H4 (cell line): ENCODE measurements at regions not wholly inside any gene's neighbourhood (a gene's known extent, or its start where the extent isn't known, plus 50 kb on each side); places are given as distances from the start of the nearest gene placed in this dataset.

ENCODE experiments used
- DNase-seq: peaks from one replicate; pipeline ENCODE4 v3.0.0-alpha.2; 2015; ENCODE audit warnings: low spot score

DNA sequence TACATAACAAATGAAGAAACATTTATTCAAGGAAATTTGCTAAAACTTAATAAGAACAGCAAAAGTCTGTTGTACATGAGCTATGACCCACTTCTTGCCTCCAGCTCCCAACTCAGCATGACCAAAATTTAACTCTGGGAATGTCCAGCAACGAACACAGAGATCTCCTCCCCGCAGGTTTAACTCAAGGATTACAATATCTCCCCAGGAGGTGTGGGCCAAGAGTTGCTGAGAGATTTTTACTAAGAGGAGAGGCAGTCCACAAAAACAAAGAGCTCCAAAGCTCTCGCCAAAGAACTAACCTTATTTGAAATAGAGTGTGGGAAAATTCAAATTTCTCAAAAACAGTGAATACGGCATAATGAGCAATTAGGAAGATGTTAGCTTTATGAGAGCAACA lies 318.5 kb downstream of the GRB14 start:
- no peak for DNase-seq

DNA sequence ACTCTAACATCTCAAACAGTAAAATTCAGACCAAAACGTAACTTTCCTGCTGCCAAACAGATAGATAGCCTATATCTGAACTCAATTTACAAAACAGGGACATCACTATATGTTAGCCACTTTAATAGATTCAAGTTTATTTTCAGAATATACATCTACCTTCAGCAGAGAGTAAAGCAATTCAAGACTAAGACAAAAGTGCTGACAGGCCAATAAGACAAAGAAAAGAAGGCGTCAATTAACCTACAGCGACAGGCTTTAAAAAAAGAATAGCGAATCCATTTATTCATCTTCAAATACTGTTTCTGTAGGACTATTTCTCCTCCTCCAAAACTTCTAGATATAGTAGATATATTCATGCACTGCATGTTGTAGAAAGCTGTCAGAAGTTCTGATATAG lies 333.0 kb downstream of the GRB14 start:
- DNase-seq, result no peak

DNA sequence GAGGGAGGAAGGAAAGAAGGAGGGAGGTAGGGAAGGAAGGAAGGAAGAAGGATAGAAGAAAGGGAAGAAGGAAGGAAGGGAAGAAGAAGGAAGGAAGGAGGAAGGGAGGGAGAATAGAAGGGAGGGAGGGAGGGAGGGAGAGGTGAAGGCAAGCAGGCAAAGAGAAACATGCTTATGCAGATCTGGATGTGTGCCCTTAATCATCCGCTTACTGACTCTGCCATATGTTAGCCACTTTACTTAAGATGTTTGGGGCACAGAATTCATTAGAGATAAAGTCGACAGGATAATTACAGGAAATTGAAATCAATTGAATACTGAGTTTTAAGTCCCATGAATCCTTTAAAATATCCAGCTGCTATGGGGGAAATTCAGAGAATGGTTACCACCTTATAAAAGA lies 334.2 kb downstream of the GRB14 start:
- DNase-seq, result no peak

DNA sequence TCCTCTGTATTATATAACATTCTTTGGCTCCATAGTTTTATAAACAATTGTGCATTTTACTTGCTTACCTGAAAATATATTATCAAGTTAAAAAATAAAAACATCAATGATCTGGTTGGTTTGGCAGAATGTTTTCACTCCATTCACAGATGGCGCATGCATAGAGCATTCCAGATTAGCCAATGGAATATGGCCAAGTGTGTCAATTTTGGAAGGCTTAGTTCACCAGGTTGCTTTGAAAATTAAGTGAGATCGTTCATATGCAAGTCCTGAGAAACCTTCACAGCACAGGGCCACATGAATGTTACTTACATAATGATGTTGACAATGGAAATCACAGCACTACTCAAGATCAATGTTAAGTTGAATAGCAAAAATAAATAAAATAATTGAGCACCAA lies 335.7 kb downstream of the GRB14 start:
- no peak for DNase-seq

DNA sequence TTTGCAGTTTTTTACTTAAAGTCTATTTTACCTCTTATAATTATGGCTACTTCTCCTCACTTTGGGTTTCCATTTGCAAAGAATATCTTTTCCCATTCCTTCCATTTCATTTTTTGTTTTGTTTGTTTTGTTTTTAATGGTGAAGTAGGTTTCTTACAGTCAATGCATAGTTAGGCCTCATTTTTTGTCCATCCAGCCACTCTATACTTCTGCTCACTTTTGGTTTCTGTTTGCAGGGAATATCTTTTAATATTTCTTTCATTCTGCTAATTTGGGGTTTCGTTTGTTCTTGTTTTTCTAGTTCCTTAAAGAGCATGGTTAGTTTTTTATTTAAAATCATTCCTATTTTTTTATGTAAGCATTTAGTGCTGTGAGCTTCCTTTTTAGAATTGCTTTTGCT lies 339.4 kb downstream of the GRB14 start:
- DNase-seq, result no peak

DNA sequence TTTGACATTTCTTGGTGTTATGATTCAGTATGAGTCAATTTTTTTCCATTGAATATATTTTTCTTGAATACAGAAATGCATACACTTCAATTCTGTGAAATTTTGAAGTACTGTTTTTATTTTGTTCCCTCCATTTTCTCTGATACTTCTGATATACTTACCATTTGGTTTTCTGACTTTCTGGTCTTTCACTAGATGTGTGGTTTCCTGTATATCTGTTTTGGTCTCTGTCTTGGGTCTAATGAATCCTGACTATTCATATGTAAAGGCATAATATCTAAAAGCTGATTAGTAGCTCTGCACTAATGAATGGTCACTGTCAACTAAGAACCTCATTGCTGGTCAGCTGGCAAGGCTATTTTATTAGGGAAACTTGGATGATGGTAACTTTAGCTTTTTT lies 345.6 kb downstream of the GRB14 start:
- no peak for DNase-seq

DNA sequence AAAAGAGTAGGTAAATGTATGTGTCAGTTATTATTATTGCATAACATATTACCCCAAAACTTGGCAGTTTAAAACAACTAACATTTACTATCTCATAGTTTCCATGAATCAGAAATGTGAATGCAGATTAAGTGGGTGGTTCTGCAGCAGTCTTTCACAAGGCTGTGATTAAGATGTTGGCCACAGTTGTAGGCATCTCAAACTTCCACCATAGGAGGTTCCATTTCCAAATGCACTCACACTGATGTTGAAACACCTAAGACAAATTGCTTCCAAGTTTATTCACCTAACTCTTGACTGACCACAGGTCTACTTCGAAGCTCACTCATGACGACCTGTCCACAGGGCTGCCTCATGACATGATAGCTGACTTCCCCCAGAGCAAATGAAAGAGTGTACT lies 360.8 kb downstream of the GRB14 start:
- no peak for DNase-seq

DNA sequence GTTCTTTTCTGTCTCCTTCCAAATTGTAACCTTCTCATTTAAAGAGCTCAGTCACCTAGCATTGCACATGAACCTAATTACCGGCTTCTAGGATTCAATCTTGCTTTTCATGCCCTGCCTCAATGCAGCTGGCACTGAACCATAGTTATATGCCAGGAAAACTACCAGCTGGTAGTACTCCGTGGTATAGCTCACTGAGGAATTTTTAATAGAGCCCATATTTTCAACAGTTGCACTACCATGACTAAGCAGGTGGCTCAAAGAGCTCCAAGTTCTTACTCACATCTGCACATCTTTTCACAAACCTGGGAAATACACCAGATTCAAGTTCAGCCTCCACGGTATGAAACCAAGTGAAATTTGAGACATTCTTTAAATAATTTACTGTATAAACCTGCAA lies 363.5 kb downstream of the GRB14 start:
- peak; percentile 5 for DNase-seq

DNA sequence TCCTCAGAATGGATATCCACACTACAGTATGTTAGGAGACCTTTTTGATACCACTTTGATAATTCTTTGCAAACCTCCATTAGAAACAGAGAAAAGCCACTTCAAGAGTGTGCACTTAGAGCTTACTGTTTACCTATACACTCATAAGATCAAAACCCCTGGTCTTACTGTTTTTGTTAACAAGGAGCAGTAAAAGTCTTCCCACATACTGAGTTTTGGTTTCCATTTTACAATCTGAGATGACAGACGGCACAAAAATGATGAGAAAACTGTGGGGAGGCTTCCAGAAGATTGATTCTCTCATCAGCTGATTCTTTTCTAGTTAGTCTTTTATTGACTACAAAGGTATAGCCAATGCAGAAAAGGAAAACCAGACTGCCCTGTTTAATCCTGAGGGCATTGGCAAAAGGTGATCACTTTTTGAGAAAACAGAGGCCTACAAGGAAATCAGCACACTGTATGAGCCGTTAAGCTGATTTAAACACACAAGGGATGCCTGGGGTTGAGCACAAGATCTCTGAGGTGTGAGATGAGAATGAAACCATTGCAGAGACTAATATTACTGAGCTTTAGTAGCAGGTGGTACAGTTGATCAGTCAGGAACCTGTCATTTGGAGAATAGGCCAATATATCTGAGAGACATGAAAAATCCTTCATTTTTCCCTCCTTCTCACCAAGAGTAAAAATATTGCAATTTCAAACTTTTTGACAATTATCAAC lies 368.6 kb downstream of the GRB14 start:
- DNase-seq, result no peak

DNA sequence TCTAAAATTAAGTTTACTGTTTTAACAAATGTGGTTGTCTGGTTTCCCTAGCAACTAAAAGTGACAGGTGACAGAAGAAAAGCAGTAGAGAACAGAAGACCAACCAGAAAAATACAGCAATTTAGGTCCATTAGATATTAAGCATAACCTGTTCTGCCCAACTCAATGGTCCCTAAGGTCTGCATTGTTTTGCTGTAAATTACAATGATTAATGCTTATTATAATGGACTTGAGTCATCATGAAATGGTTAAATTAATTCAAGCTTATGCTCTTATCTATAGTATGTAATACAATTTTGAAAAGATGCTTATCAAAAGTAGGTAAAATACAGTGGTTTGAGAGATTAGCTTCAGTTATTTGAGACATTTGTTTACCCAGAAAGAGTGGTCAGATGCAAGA lies 378.0 kb downstream of the GRB14 start:
- no peak for DNase-seq

DNA sequence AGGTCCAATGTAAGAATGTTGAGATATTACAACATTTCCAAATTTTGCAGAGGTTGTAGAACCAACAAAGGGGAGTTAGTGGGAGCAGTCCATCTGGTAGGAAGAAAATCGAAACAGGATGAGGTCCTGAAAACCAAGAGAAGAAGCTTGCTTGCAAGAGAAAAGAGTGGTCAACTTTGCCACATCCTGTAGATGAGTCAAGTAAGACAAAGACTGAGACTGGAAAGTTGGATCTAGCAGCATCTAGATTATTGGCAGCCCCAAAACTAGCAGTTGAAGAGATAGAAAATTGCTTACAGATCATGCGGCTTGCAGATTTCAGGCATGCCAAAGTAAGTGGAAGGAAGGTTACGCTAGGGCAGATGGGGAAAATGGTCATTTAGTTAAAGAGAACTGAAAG lies 378.9 kb downstream of the GRB14 start:
- DNase-seq, result no peak

DNA sequence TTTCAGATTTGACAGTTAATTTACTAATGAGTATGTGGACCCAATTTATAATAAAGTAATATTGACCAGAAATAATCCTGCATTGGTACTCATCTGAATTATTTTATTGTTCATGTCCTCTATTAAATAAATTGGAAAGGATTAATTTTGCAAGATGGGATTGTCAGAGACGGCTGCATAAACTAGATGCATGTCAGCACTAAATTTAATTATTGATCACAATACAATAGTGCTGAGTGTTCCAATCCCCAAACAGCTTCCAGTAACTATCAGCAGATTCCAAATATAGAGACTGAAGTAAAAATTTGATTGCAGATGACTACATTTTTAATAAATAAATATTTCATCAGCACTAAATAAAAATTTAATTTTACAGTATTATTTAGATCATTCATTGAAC lies 387.2 kb downstream of the GRB14 start:
- no peak for DNase-seq

DNA sequence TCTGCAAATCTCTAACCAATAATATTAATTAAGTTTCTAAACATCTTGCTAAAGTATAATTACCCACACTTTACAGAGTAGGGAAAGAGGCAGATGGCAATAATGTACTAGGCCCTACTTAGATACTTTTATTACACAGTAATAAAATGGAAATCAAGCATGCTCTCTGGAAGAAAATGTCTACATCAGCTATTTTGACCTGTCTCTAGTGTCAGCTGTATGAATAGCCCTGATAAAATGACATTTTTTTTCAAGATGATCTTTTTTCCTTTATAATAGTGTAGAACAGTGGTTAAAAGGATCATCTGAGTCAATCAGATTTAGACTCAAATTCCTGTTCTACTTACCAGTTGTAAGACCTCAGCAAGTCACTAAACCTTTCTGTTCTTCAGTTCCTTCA lies 397.3 kb downstream of the GRB14 start:
- DNase-seq, result no peak

DNA sequence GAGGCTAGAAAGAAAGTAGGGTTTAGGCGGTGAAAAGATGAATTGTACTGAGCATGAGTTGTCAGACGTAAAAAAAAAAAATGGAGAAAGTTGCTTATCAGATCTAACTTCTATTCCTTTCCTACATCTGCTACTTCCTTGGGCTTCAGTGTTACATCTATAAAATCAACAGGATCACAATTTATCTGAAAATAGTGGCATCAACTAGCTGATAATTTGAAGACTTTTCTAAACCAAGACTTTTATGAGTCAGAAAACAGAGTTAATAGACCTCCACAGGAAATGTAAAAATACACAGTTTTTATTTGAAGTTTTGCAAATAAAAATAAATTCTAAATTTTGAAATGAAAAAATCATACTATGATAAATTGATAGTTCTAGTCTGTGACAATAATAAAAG lies 399.8 kb downstream of the GRB14 start:
- DNase-seq, result no peak

DNA sequence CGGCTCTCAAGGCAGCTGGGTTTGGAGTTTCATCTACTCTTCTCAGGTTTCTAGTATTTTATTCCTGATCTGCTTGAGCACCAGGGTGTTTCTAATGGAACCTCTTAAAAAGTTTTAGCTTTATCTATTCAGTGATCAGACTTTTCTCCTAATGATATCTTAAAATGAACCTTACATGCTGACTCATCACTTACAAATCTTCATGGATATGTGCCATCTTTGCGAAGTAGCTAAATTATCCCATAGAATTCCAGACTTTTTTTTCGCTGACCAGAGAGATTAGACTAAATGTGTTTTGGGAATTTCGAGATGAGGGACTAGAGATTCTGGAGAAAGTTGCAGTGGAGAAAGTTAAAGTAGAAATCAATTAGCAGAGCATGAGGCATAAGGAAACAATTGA lies 401.0 kb downstream of the GRB14 start:
- no peak for DNase-seq

DNA sequence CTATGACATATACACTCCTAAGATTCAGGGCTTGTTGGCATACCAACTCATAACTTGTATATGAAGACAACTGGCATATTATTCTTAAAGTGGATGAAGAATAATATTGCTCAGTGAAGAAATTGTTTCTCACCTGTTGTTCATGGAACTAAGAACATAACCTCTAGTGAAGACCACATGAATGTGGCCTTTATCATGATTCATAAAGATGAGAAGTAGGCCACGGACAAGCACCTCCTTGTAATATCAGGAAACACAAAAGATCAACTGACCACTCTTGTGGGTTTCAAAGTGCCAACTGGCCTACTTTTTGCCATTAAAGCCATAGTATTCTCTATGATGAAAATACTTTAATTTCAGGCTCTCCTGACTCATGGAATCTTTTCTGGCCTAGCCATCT lies 407.4 kb downstream of the GRB14 start:
- DNase-seq, result no peak

DNA sequence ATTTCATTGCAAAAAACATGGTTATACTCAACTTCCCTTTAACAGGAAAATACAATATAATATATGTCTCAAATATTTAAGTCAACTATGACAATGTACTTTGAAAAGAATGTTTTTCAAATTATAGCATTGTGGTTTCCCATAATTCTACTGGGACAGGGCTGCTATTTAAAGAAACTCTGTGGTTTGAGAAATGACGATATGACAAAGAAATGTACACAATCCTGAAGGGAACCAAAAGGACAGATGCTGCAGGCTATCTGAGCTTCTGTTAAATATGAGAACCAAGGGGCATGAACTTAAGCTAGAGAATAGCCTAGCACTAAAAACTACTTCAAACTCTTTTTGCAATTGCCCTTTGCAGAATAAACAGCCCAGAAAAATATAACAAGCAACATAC lies 415.9 kb downstream of the GRB14 start:
- peak; percentile 75 for DNase-seq

DNA sequence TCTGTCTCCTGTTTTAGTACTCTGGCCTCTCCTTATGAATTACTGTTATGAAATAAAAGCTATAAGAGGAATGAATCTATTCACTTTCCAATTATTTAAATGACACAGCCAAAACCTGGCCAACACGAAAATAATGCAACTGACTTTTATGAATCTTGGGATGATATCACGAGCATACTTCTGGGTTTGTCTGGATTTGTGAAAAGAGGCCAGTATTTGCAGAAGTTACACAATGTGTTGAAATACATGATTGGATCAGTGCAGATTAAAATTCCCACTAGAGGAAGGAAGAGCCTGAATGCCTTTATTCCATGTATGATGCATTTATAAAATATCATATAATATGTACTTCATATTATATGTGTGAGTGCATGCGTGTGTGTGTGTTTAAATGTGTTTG lies 418.2 kb downstream of the GRB14 start:
- DNase-seq, result no peak

DNA sequence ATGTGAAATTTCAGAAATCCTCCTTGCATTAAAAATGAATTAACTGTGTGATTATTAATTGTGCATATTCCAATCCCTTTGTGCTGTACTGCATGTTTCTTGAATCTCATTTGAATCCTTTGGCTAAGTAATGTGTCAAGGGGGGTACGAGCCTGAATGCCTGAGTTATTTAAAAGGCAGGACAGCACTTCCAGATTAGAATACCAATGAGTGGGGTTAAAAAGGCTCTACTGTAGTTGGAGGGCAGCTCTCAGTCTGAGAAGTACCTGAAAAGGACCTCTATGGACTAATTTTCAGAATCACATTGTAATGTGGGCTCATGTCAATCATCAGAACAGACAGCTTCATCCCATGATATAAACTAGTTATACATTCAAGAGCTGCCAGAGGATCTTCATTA lies 423.0 kb downstream of the GRB14 start:
- DNase-seq, result no peak

DNA sequence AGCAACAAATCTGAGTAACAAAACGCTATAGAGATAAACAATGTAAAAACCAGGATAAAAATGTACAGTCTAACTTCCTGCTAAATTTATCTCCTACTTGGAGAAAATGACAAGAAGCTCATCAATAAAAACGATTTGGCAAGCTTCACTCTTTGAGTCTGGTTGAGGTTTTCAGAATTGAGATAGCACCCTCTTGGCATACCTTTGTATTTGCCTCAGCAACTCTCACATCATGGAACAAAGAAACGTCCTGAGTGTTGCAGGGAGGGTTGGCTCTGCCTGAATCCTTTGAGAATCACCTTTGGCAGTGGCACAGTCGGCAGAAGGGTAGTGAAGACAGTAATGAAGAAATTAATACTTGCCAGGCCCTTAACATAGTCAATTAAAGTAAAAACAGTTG lies 430.6 kb downstream of the GRB14 start:
- DNase-seq, result no peak

DNA sequence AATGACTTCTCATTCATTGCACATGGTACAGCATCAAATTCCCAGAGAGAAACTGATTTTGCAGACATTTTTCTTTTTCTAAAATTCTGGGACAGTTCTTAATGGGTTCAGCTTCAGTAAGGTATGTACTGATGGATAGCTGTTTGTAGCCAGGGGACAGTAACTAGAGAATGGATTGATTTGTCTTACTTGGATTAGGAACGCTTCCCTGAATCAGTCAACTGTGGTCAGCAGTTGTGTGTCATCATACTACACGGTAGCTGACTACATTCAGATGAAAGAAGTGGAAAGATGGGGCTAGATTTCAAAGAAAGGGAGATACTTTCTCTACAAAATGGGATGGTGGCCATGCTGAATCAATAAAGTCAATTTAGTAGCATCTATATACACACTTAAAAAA lies 431.4 kb downstream of the GRB14 start:
- no peak for DNase-seq

DNA sequence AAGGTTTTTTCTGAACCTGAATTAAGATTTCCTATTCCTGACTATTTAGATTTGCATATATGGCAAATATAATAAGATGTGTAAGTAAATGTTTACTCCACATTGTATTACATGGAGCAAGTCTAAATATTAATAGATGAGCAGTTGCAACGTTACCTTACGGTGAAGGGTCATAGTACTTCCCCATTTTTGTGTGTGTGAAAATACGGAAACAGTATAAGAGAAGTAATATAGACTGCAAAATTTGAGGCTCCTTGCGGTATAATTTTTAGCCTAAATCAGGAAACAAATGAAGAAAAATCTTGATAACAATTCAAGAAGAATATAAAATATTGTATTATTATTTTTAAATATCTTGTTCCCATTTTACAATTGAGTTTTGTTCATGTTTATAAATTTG lies 434.2 kb downstream of the GRB14 start:
- no peak for DNase-seq

DNA sequence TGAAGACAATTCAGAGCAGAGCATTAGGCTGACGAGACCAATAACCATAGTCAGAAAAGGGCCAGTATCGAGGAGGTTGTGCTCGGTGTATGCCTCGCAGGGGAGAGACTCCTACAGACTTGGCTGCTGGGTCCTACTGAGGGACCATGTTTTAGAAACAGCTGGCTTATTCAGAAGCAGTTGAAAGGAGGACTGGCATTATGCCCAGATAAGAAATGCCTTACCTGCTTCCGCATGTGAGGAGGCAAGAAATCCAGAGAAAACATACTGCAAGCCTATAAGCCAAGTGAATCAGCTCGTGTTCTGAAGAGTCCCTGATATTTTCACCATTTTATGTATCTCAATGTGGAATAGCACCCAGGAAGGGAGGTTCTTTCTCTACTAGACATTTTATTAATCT lies 434.7 kb downstream of the GRB14 start:
- no peak for DNase-seq

DNA sequence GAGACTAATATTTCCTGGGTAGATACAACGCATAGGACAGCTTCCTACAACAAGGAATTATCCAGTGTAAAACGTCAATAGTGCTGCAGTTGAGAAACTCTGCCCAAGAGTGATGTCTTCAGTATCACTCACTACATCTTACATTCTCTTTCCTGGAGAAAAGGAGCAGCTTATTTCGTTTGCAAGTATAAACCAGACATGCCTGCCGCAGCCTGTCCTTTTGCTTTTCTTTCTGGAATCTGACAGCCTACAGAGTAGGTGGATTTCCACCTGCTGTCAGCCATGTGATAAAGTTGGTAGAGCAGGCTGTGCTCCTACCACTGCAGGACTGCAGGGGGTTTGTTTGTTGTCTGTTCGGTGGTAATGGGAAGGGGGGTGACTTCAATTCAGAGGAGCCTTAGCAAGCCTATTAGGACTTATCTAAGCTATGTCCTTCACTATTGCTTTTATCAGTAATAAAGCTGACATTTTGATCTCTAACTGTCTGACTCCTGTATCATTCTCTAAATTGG lies 439.1 kb downstream of the GRB14 start:
- DNase-seq, result no peak
